Testis (tissue), 2 donors: ENCODE measurements at regions not wholly inside any gene's neighbourhood (a gene's known extent, or its start where the extent isn't known, plus 50 kb on each side); places are given as distances from the start of the nearest gene placed in this dataset.

Source experiments
- POLR2A ChIP-seq: fragments of 450-650 bp; IDR thresholded peaks from one replicate; pipeline ENCODE4 v1.6.1; 2017; ENCODE audit warnings: antibody characterized with exemption, mild to moderate bottlenecking, moderate library complexity
- TF ChIP-seq, protein P1 (sequence below), 3 experiments: fragments of 450-650 bp in 2 of 3; fragments of 200-600 bp in 1 of 3; sonication (generic) in 1 of 3; IDR thresholded peaks; one replicate each; pipeline ENCODE4 v1.5.1; 2016 to 2019; ENCODE audit warnings: antibody characterized with exemption in 3 of 3, mild to moderate bottlenecking in 2 of 3, moderate library complexity in 1 of 3

DNA sequence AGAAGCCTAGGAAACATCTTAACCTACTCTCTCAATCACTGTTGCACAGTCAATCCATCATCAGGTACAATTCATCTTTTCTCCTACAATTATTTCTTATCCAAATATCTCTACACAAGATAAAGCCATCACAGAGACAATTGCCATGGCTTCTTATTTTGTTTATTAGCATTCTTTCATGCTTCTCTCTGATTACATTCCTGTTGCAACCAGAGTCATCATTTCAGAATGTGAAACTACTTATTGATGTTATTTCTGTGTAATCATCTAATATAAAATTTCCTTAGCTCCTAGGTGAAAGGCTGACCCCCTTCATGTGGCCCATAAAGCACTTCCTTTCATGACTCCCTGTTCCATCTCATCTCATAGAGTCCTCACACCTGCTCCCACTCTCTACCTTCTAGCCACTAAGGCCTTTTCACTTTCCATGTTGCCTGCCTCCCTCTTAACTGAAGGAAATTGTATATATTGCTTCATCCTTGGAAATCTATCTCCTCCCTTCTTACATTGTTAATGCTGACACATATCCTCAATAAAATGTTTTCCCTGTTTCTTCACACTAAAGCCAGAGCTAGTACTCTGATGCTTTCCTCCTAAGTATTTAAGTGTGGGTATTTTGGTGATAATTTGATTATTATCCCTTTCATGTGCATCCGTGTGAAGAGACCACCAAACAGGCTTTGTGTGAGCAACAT, 829.9 kb downstream of the FAT4 start:
- no peak for TF ChIP-seq POLR2A
- TF ChIP-seq, protein P1, sequence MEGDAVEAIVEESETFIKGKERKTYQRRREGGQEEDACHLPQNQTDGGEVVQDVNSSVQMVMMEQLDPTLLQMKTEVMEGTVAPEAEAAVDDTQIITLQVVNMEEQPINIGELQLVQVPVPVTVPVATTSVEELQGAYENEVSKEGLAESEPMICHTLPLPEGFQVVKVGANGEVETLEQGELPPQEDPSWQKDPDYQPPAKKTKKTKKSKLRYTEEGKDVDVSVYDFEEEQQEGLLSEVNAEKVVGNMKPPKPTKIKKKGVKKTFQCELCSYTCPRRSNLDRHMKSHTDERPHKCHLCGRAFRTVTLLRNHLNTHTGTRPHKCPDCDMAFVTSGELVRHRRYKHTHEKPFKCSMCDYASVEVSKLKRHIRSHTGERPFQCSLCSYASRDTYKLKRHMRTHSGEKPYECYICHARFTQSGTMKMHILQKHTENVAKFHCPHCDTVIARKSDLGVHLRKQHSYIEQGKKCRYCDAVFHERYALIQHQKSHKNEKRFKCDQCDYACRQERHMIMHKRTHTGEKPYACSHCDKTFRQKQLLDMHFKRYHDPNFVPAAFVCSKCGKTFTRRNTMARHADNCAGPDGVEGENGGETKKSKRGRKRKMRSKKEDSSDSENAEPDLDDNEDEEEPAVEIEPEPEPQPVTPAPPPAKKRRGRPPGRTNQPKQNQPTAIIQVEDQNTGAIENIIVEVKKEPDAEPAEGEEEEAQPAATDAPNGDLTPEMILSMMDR (IDR thresholded peaks at IDR 0.05) = no peak
